GM18505 (cell line): ENCODE measurements at regions not wholly inside any gene's neighbourhood (a gene's known extent, or its start where the extent isn't known, plus 50 kb on each side); places are given as distances from the start of the nearest gene placed in this dataset.

ENCODE experiments used
- ATAC-seq: cut with Tn5 transposase; IDR thresholded peaks from one replicate; pipeline ENCODE4 v1.9.1; 2021; ENCODE audit not compliant: unreplicated experiment
- POLR2A ChIP-seq: IDR thresholded peaks from 4 replicates; pipeline ENCODE4 v1.6.1; 2011; ENCODE audit warnings: borderline replicate concordance; ENCODE audit not compliant: insufficient read depth, insufficient read length; ENCODE audit errors: extremely low read depth

DNA sequence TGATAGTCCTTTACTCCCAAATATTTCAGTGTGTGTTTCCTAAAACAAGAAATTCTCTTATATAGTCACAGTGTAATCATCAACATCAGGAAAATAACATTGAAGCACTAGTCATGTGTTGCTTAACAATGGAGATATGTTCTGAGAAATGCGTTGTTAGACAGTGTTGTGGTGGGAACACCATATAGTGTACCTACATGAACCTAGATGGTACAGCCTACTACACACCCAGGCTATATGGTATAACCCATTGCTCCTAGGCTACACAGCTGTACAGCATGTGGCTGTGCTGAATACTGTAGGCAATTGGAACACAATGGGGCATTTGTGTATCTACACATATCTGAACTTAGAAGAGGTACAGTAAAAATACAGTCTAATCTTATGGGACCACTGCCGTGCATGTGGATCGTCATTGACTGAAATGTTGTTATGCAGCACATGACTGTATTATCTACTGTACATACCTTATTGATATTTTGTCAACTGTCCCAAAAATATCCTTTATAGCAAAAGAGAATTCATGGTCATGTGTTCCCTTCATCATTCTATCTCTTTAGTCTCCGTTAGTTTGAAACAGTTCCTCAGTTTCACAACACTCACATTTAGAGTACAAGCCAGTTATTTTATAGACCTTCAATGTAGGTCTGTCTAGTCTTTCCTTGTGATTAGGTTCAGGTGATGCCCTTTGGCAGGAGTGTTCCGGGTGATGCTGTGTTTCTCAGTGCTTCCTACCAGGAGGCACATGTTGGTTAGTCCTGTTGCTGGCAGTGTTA lies 109.7 kb downstream of the SLC25A47 start:
- no peak for ATAC-seq
- TF ChIP-seq POLR2A, result no peak

DNA sequence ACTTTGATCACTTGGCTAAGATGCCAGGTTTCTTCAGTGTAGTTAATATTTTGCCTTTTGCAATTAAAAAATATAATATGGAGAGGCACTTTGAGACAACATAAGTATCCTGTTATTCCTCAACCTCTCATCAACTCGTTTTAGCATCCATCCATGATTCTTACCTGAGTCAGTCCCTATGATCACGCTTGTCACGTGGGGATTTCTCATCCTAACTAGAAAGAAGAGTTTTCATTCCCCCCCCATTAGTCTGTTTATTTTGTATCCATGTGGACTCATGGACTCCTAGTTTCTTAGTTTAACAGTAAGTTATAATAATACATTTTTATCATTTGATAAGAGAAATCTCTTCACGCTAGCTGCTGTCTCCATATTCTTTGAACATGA lies 110.3 kb downstream of the SLC25A47 start:
- ATAC-seq, result no peak
- no peak for TF ChIP-seq POLR2A

DNA sequence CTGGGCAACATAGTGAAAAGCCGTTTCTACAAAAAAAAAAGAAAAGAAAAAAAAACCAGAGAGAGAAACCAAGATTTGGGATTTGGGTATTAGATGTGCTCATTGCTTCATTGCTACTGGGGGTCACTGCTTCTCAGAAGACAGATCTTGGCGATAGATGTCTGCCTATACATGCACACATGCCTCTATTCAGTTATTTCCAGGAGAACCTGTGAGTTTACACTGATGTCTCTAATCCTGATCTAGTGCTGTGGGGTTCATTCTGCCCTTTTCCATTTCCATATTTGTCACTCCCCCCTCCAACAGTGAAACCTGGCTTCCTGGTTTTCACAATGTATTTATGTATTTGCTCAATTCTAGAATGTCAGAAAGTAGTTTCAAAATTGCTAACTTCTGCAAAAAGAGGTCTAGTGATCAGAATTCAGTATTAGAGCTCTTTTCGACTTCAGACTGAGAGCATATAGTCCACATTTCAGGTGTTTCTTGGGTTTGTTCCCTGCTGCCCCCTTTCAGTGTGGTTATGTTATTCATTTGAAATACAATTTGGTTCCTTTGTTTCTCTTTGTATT lies 111.0 kb downstream of the SLC25A47 start:
- no peak for TF ChIP-seq POLR2A
- ATAC-seq, result no peak

DNA sequence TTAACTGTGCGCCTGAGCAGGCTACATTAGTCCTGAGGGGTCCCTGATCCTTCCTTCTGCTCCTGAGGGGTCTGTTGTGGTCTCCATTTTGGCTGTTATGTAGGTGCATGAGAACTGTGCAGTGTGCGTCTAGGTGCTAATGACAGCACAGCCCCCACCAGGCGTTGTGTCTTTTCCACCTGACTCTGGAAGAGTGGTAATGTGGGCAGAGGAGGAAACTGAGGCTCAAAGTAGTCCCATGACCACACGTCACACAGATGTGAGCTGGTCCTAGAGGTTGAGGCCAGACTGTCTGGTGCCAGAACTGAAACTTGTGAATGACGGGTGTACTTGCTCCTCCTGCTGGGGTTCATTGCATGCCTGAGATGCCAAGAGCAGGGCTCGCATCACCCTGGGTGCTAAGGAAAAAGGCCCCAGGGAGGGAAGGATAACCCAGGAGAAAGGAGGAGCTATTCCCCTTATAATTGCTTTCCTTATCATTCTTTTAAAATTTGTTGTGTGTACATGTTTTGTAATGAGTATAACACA lies 111.8 kb downstream of the SLC25A47 start:
- no peak for TF ChIP-seq POLR2A
- ATAC-seq, result no peak

DNA sequence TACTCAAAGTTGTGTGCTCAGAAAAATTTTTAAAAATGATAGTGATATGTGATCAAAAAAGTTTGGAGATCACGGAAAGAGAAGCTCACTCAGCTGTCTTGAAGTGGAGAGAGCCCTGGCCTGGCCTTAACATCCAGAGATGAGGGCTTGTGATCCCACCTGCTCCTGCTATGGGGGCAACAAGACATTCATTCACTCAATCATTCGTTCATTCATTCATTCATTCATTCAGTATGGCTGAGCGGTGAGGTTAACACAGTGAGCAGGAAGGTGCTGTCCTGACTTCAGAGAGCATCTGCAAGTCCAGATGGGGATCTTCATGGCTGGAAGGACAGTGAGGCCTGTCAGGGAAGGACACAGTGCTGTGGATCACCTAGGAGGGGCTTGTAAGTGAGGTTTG lies 112.3 kb downstream of the SLC25A47 start:
- no peak for ATAC-seq
- no peak for TF ChIP-seq POLR2A

DNA sequence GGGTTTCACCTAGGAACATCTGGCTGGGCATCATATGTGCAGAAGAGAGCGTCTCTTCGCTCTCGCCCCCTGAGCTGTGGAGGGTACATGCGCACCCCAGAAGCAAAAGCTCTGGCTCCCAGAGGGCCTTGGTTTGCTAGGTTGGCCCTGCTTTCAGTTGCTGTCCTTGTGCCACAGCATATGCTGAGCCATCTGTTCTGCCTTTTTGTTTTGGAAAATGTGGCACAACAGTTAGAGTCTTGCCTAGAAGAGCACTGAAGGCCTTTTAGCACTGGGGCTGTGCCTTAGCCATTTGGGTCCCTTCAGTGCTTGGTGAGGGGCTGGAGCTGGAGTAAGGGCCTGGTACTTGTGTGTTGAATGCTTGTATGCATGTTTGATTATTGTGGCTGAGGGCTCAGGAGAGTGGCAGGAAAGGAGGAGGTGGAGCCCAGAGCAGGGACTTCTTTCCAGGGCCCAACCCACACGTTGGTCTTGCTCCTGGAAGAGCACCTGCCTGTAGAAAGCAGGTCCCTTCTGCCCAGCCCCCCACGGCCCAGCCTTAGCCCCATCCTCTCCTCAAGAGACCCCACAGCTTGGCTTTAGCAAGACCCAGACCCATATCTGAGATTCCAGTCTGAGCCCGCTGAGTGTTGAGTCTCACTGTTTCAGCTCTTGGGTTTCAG lies 113.7 kb downstream of the SLC25A47 start:
- TF ChIP-seq POLR2A, result no peak
- ATAC-seq, result no peak

DNA sequence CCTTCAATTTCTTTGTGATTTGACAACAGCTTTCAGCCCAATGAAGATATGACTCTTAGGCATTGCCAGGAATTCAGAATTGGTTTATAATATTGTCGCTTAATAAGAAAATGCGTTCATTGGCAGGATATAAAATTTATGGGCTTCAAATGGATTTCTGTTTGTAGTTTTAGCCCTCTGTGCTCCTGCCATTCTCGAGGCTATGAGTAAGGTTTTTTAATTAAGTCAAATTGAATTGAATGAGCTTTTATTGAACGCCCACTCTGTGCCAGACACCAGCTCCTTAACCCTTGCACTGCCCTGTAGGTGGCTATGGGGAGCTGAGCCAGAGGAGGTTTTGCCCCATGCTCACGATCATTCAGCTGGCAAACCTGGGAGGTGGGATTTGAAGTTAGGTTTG lies 115.1 kb downstream of the SLC25A47 start:
- ATAC-seq, result no peak
- no peak for TF ChIP-seq POLR2A

DNA sequence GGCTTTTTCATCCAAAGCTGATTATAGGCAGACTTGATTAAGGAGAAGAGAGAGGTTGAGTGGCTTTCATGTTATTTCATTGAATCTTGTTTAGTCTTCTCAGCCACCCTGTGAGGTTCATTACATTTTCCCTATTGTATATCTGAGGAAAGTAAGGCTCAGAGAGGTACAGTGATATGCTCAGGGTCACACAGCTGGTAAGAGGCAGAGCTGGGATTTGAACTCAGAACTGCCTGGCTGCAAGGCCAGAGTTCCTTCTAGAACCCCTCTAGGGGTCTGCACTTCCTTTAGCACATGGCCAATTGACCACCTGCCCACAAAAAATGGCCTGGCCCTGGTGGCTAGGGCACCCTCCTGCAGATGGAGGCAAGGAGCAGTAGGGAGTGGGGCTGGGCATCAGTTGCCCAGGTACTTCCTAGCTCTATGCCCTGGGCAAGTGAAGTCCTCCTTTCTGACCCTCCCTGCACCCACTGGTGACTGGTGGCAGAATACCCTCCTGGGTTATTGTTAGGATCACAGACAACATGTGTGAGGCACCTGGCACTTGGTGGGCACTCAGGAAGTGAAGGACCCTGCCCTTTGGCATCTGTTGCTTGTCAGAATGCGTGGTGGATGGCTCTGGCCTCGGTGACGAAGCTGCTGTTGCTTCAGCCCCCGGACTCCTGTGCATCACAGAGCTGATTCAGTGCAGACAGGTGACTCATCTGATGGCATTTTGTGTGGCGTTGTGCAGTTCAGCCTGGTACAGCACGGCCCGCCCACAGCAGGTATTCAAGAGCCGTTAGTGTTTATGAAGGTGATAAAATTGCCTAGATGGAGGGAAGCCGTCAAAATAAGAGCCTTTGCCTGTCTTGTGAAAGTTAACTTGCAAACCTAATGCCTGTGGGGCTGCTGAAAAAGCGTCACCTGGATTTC lies 115.8 kb downstream of the SLC25A47 start:
- ATAC-seq, result no peak
- no peak for TF ChIP-seq POLR2A

DNA sequence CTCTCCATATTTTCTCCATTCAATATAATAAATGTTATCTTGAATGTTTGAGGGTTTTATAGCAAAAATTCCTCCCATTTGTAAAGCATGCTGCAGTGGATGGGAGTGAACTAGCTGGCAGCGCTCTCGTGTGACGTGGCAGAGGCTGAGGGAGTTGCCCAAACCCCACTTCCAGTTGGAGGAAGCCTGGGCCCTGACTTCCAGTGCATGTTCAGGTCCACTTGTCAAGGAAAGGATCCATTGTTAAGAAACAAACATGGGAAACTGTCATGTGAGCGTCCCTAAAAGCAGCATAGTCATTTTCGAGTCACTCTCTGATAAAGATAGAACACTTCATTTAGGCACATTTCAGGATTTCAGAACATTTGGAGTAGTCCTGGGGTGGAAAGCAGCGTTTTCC lies 116.6 kb downstream of the SLC25A47 start:
- ATAC-seq, result no peak

DNA sequence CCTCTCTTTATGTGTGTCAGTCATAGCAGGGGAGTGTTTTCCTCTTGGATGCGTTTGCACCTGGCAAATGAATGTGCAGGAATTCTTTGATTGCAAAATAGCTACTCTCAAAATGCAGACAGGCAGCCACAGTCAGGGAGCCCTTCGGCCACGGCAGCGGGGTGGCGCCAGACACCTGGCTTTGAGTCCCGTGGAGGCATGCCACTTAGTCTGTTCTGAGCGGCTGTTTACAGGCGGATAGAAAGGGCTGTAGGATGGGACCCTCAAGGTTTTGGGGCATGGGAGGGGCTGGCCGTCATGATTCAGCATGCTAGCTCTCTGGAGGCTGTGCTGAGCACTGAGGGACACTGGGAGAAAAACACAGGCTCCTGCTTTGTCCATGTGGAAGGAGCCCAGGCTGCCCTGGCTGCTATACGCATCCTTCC lies 117.1 kb downstream of the SLC25A47 start:
- no peak for TF ChIP-seq POLR2A
- ATAC-seq, result no peak

More for the DNA sequence above, 116.6 kb downstream of the SLC25A47 start:
- TF ChIP-seq POLR2A, result no peak

DNA sequence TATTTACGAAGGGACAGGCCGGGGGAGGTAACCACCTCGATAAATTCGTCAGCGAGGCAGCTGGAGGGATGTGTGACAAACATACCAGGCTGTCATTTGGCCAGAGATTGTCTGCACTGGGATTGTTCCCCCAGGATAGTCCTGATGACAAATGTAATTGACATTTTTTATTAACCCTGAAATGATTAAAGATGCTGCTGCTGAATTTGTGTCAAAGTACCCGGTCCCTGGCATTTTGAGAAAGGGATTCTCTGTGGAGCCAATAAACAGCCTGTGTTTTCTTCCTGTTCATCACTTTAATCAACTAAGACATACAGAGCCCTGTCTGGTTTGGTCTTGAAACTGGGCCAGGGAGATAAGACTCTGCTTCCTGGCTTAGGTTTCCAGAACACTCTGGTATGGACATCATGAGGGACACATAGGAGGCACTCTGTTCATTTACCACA lies 117.6 kb downstream of the SLC25A47 start:
- TF ChIP-seq POLR2A, result no peak
- no peak for ATAC-seq

DNA sequence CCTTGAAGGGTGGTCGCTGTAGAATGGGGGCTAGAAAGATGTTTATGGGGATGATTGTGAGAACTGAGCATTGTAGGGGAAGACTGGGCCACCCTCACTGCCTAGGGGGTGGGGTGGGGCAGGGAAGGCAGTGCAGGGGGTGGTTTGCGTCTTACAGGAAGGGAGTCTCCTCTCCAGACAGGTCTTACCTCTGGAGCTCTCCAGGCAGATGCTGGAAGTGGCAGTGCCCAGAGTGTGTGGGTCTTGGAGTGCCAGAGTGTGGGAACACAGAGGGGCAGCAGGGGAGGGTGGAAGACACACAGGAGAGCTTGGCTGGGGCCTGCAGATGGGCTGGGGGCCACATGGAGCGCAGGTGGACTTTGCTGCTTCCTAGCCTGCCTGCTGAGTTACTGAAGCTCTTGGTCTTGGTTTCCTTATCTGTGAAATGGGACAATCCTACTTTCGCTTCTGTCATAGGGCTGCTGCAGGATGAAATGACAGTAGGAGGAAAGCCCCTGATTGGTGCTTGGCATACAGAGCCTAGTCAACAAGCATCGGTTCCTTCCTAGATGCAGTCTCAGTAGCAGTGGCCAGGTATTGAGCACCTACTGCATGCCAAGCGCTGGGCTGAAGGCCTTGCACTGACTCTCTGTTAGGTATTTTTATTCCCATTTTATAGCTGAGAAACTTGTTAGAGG lies 118.3 kb downstream of the SLC25A47 start:
- ATAC-seq, result no peak

More for the DNA sequence above, 118.3 kb downstream of the SLC25A47 start:
- TF ChIP-seq POLR2A, result no peak
